ENCODE measurements at regions not wholly inside any gene's neighbourhood (a gene's known extent, or its start where the extent isn't known, plus 50 kb on each side); places are given as distances from the start of the nearest gene placed in this dataset.

GRCh38 chr11:131192628-131193027 lies 177.8 kb upstream of the NTM start:
- TF ChIP-seq CTCF (IDR thresholded peaks at IDR 0.05; ENCODE audit: low read depth, low read length) (no peak), EZH2phosphoT487 (IDR thresholded peaks at IDR 0.05; ENCODE audit: low read depth) (no peak)

Data from OCI-LY3 (cell line).